ENCODE measurements at regions not wholly inside any gene's neighbourhood (a gene's known extent, or its start where the extent isn't known, plus 50 kb on each side); places are given as distances from the start of the nearest gene placed in this dataset.

DNA sequence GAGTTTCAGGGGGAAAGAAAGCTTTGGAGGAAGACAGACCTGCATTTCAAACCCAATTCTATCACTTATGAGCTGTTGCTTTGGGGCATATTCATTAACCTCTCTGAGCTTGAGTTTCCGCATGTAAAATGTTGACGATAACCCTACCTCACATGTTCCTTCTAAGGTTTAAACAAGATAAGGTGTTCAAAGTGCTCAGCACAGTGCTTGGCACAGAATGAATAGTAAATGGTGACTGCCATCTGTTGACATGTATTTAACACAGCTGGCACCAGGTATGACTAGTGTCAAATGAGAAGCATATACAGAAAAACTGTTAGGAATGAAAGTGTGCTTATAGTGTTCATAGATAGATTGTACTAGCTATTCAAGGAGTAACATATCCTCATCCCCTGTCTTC lies 155.5 kb downstream of the PTGER3 start:
- H2AFZ ChIP-seq (ENCODE audit: low read length): no peak overlapping the region
- H3K27me3 ChIP-seq (ENCODE audit: insufficient read depth, low read length): no peaks in the 10 kb centered on the region
- no peaks in the 10 kb centered on the region for H3K79me2 ChIP-seq (ENCODE audit: insufficient read depth, low read length)
- H4K20me1 ChIP-seq (ENCODE audit: insufficient read depth, low read length): no peaks in the 10 kb centered on the region
- TF ChIP-seq, protein P1, sequence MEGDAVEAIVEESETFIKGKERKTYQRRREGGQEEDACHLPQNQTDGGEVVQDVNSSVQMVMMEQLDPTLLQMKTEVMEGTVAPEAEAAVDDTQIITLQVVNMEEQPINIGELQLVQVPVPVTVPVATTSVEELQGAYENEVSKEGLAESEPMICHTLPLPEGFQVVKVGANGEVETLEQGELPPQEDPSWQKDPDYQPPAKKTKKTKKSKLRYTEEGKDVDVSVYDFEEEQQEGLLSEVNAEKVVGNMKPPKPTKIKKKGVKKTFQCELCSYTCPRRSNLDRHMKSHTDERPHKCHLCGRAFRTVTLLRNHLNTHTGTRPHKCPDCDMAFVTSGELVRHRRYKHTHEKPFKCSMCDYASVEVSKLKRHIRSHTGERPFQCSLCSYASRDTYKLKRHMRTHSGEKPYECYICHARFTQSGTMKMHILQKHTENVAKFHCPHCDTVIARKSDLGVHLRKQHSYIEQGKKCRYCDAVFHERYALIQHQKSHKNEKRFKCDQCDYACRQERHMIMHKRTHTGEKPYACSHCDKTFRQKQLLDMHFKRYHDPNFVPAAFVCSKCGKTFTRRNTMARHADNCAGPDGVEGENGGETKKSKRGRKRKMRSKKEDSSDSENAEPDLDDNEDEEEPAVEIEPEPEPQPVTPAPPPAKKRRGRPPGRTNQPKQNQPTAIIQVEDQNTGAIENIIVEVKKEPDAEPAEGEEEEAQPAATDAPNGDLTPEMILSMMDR (IDR thresholded peaks at IDR 0.05; ENCODE audit: extremely low read depth, low read depth, low read length): no peak
- no peak overlapping the region for H3K27ac ChIP-seq (ENCODE audit: low read depth, low read length)
- no peaks in the 10 kb centered on the region for H3K9me3 ChIP-seq (ENCODE audit: low read depth, low read length)
- H3K4me1 ChIP-seq (ENCODE audit: insufficient read depth, low read length): no peaks in the 10 kb centered on the region
- H3K4me3 ChIP-seq (ENCODE audit: insufficient read depth, low read length): no peak overlapping the region
- H3K36me3 ChIP-seq (ENCODE audit: insufficient read depth, low read length): no peaks in the 10 kb centered on the region
- no peak overlapping the region for H3K4me2 ChIP-seq (ENCODE audit: insufficient read depth, low read length)
- no peak for DNase-seq (ENCODE audit: insufficient read length, low spot score, missing footprints)

DNA sequence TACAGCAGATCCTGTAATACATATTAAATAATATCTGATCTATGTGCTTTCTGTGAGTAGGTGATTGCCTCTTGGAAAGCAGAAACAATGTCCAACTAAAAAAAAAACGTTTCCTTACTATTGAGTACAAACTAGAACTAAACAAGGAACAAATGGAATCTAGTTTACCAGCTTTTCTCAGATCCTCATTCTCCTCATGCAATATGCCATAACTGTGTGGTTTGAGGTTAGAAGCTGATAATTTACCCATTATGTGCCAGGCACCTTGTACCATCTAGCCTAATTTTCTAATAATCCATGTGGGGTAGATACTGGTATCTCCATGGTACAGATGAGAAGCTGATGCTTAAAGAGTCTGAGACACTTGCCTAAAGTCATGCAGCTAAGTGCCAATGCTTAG lies 154.7 kb downstream of the PTGER3 start:
- Histone ChIP-seq H3K4me1 (ENCODE audit: insufficient read depth, low read length) (no peaks in the 10 kb centered on the region), H3K79me2 (ENCODE audit: insufficient read depth, low read length) (no peaks in the 10 kb centered on the region), H3K9me3 (ENCODE audit: low read depth, low read length) (no peaks in the 10 kb centered on the region), H3K4me3 (ENCODE audit: insufficient read depth, low read length) (no peak overlapping the region), H3K27ac (ENCODE audit: low read depth, low read length) (no peak overlapping the region), H4K20me1 (ENCODE audit: insufficient read depth, low read length) (no peaks in the 10 kb centered on the region), H3K4me2 (ENCODE audit: insufficient read depth, low read length) (no peak overlapping the region), H2AFZ (ENCODE audit: low read length) (no peak overlapping the region), H3K36me3 (ENCODE audit: insufficient read depth, low read length) (no peaks in the 10 kb centered on the region), H3K27me3 (ENCODE audit: insufficient read depth, low read length) (no peaks in the 10 kb centered on the region)
- no peak for DNase-seq (ENCODE audit: insufficient read length, low spot score, missing footprints)
- TF ChIP-seq, protein P1 (IDR thresholded peaks at IDR 0.05; ENCODE audit: extremely low read depth, low read depth, low read length): no peak

DNA sequence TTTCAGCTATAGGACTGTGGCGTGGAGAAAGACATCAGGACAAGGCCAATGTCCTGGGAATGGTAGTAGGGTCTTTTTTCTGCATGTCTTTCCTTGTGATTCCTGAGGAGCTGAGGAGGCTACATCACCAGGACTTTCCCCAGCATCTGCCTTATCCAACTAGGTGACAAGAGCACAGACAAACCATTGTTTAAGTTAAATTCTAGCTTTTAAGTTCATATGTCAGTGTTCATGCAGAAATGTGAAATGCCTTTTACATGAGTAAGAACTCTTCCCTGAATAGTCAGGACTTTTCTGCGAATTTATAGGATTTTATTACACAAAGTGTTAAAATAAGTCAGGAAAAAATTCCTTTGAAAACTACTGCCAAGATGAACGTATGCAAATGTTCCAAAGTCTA lies 154.2 kb downstream of the PTGER3 start:
- Histone ChIP-seq H4K20me1 (ENCODE audit: insufficient read depth, low read length) (no peaks in the 10 kb centered on the region), H3K36me3 (ENCODE audit: insufficient read depth, low read length) (no peaks in the 10 kb centered on the region), H3K9me3 (ENCODE audit: low read depth, low read length) (no peaks in the 10 kb centered on the region), H3K4me2 (ENCODE audit: insufficient read depth, low read length) (no peak overlapping the region), H3K27me3 (ENCODE audit: insufficient read depth, low read length) (no peaks in the 10 kb centered on the region), H3K79me2 (ENCODE audit: insufficient read depth, low read length) (no peaks in the 10 kb centered on the region), H3K27ac (ENCODE audit: low read depth, low read length) (no peak overlapping the region), H3K4me1 (ENCODE audit: insufficient read depth, low read length) (no peaks in the 10 kb centered on the region), H3K4me3 (ENCODE audit: insufficient read depth, low read length) (no peak overlapping the region), H2AFZ (ENCODE audit: low read length) (no peak overlapping the region)
- DNase-seq (ENCODE audit: insufficient read length, low spot score, missing footprints): no peak
- TF ChIP-seq, protein P1 (IDR thresholded peaks at IDR 0.05; ENCODE audit: extremely low read depth, low read depth, low read length): no peak

DNA sequence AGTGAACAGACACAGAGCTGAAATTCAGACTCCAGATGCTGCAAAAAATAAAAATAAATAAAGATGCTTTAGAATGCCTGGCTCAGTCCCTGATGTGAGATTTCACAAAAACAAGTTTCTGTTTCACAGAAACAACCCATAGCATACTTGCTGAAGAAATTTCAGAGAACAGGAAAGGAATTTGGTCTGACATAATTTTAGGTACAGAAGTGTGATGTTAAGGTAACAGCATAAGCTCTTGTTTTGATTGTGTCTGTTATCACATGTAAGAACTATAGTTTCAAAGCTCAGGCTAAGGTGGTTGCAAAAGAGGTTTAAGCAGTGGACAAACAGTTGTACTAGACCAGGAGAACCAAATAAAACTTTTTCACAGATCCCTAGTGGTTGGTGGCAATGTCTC lies 152.1 kb downstream of the PTGER3 start:
- TF ChIP-seq, protein P1 (IDR thresholded peaks at IDR 0.05; ENCODE audit: extremely low read depth, low read depth, low read length): no peak
- Histone ChIP-seq H3K9me3 (ENCODE audit: low read depth, low read length) (no peaks in the 10 kb centered on the region), H3K27me3 (ENCODE audit: insufficient read depth, low read length) (no peaks in the 10 kb centered on the region), H3K4me3 (ENCODE audit: insufficient read depth, low read length) (no peak overlapping the region), H3K79me2 (ENCODE audit: insufficient read depth, low read length) (no peaks in the 10 kb centered on the region), H3K4me1 (ENCODE audit: insufficient read depth, low read length) (no peaks in the 10 kb centered on the region), H3K4me2 (ENCODE audit: insufficient read depth, low read length) (no peak overlapping the region), H3K36me3 (ENCODE audit: insufficient read depth, low read length) (no peaks in the 10 kb centered on the region), H4K20me1 (ENCODE audit: insufficient read depth, low read length) (no peaks in the 10 kb centered on the region), H2AFZ (ENCODE audit: low read length) (no peak overlapping the region), H3K27ac (ENCODE audit: low read depth, low read length) (no peak overlapping the region)
- DNase-seq (ENCODE audit: insufficient read length, low spot score, missing footprints): no peak

Data from osteoblast (primary cell).